GM12873 (cell line): ENCODE measurements at regions not wholly inside any gene's neighbourhood (a gene's known extent, or its start where the extent isn't known, plus 50 kb on each side); places are given as distances from the start of the nearest gene placed in this dataset.

Experiments
- TF ChIP-seq, protein P1 (sequence below): IDR thresholded peaks from 2 replicates; pipeline ENCODE4 v1.5.1; 2012; ENCODE audit warnings: low read depth, mild to moderate bottlenecking, moderate library complexity, low read length, control low read depth; ENCODE audit not compliant: insufficient read depth; ENCODE audit errors: missing control alignments

- TF ChIP-seq, protein P1, sequence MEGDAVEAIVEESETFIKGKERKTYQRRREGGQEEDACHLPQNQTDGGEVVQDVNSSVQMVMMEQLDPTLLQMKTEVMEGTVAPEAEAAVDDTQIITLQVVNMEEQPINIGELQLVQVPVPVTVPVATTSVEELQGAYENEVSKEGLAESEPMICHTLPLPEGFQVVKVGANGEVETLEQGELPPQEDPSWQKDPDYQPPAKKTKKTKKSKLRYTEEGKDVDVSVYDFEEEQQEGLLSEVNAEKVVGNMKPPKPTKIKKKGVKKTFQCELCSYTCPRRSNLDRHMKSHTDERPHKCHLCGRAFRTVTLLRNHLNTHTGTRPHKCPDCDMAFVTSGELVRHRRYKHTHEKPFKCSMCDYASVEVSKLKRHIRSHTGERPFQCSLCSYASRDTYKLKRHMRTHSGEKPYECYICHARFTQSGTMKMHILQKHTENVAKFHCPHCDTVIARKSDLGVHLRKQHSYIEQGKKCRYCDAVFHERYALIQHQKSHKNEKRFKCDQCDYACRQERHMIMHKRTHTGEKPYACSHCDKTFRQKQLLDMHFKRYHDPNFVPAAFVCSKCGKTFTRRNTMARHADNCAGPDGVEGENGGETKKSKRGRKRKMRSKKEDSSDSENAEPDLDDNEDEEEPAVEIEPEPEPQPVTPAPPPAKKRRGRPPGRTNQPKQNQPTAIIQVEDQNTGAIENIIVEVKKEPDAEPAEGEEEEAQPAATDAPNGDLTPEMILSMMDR: no peak
Observed at GRCh38 chr6:155936551-155936950, 480.9 kb upstream of the NOX3 start.

GRCh38 chr6:155936127-155936526 is 480.5 kb upstream of the NOX3 start:
- TF ChIP-seq, protein P1: no peak

DNA sequence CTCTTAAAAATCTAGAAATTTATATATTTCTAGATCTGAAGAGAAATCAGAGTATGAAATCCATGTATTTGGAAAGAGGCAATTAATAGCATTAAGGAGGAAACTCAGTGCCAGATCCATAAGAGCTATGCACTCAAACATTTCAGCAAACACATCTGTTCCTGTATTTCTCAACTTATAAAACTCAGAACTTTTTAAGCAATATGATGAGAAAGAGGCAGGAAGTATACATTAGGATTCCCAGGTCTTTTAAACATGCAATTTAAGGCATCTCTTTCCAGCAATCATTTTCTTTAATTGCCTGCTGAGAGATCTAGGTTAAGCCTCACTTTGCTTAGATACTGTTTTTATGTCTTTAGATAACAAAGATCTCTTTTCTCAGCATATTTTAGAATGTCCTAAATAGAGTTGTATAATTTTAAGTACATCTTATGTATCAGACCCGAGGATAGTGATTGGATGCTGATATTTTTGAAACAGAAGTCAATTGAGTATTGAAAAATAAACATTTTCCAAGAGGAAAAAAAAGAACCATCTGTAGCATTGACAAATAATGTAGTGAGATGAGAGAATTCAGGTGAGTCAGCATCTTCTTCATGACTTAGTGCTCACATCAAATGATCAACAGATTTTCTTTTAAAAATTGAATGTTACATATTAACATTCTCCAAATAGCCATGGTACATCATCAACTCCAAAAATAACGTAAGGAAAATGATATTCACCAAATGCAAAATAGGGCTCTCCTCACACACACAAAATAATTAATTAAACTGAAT is 461.4 kb upstream of the NOX3 start:
- TF ChIP-seq, protein P1: no peak

- TF ChIP-seq, protein P1: no peak
Observed at GRCh38 chr6:155915651-155916050, 460.0 kb upstream of the NOX3 start.

DNA sequence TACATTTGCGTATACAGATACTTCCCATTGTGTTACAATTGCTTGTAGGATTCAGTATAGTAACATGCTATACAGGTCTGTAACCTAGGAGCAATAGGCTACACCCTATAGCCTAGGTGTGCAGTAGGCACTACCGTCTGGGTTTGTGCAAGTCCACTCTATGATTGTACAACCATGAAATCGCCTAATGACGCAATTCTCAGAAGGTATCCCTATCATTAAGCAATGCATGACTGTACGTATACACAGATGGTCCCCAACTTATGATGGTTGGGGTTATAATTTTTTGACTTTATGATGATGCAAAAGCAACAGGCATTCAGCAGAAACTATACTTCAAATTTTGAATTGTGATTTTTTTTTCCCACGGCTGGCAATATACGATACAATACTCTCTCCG is 458.2 kb upstream of the NOX3 start:
- TF ChIP-seq, protein P1: no peak

GRCh38 chr6:155909710-155910109 is 454.1 kb upstream of the NOX3 start:
- TF ChIP-seq, protein P1: no peak

DNA sequence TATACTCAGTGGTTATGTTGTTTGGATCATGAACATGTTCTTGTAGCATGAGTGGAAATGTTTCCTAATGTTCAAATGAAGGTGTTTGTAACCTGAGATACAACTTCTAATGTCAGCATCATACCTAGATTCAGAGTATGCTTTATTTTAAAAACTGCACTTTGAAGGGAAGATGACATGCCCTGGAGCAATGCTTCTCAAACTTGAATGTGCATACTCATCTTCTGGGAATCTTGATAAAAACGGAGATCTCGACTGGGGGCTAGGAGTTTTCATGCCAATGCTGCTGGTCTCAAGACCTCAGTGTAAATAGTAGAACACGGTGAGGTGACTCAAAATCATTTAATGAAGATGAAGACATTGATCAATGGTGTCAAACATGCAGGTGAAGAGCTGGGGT is 440.0 kb upstream of the NOX3 start:
- TF ChIP-seq, protein P1: no peak
